IgD-negative memory B cell (primary cell): ENCODE measurements at regions not wholly inside any gene's neighbourhood (a gene's known extent, or its start where the extent isn't known, plus 50 kb on each side); places are given as distances from the start of the nearest gene placed in this dataset.
A peak's percentile ranks its signal among the peaks of the same experiment; 100 is the strongest.

Experiments
- H3K27ac Mint-ChIP-seq, 3 donors: one replicate each; pipeline ENCODE4 v1.8.0; 2020 to 2022; ENCODE audit warnings: mild to moderate bottlenecking in 3 of 3, mixed read lengths in 3 of 3, moderate library complexity in 1 of 3
- H3K27me3 Mint-ChIP-seq: one replicate; pipeline ENCODE4 v1.8.0; 2021; ENCODE audit warnings: mixed read lengths
- H3K36me3 Mint-ChIP-seq: one replicate; pipeline ENCODE4 v1.8.0; 2020; ENCODE audit warnings: mild to moderate bottlenecking, mixed read lengths
- H3K4me1 Mint-ChIP-seq, 3 donors: one replicate each; pipeline ENCODE4 v1.8.0; 2020 to 2022; ENCODE audit warnings: mixed read lengths in 3 of 3, mild to moderate bottlenecking in 1 of 3
- H3K4me3 Mint-ChIP-seq, 4 donors: one replicate each; pipeline ENCODE4 v1.8.0; 2020 to 2022; ENCODE audit warnings: mild to moderate bottlenecking in 4 of 4, mixed read lengths in 4 of 4, moderate library complexity in 3 of 4
- H3K9me3 Mint-ChIP-seq, 3 donors: one replicate each; pipeline ENCODE4 v1.8.0; 2020 to 2021; ENCODE audit warnings: mixed read lengths in 3 of 3, mild to moderate bottlenecking in 1 of 3

- Mint-ChIP-seq H3K27me3 (no peaks in the 10 kb centered on the region), H3K36me3 (peaks cover 3% of the 10 kb centered on the region), H3K27ac (no peak overlapping the region)
These were observed 94.2 kb upstream of the ENPEP start for GRCh38 chr4:110381784-110382183.

DNA sequence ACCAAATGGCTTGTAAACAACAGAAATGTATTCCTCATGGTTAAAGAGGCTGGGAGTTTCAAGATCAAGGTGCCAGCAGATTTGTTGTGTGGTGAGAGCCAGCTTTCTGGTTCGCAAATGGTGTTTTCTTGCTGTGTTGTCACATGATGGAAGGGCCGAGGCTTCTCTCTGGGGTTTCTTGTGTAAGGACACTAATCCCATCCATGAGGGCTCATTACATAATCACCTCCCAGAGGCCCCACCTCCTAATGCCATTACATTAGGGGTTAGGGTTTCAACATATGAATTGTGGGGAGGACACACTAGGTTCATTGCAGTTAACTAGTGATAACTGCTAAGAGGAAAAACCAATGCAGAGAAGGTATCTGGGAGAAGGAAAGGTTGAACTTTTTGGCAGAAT, 103.5 kb upstream of the ENPEP start:
- H3K4me1 Mint-ChIP-seq, result no peaks in the 10 kb centered on the region
- no peak overlapping the region for H3K27ac Mint-ChIP-seq
- H3K36me3 Mint-ChIP-seq, result no peaks in the 10 kb centered on the region
- no peaks in the 10 kb centered on the region for H3K9me3 Mint-ChIP-seq
- no peak overlapping the region for H3K4me3 Mint-ChIP-seq
- H3K27me3 Mint-ChIP-seq, result peaks cover 1% of the 10 kb centered on the region

More at GRCh38 chr4:110381784-110382183, 94.2 kb upstream of the ENPEP start:
- peaks cover 2 to 19% (median 10%) of the 10 kb centered on the region in 3 donors for H3K9me3 Mint-ChIP-seq
- no peak overlapping the region for H3K4me3 Mint-ChIP-seq
- no peaks in the 10 kb centered on the region for H3K4me1 Mint-ChIP-seq

GRCh38 chr4:110371016-110371770, 104.8 kb upstream of the ENPEP start:
- Mint-ChIP-seq H3K4me3 (no peak overlapping the region), H3K27me3 (peaks cover 1% of the 10 kb centered on the region), H3K9me3 (no peaks in the 10 kb centered on the region), H3K4me1 (no peaks in the 10 kb centered on the region), H3K27ac (no peak overlapping the region), H3K36me3 (no peaks in the 10 kb centered on the region)

GRCh38 chr4:110368409-110368808, 107.5 kb upstream of the ENPEP start:
- H3K27ac Mint-ChIP-seq, result no peak overlapping the region
- no peaks in the 10 kb centered on the region for H3K36me3 Mint-ChIP-seq
- no peak overlapping the region for H3K4me3 Mint-ChIP-seq
- no peaks in the 10 kb centered on the region for H3K4me1 Mint-ChIP-seq
- H3K9me3 Mint-ChIP-seq, result no peaks in the 10 kb centered on the region
- H3K27me3 Mint-ChIP-seq, result no peaks in the 10 kb centered on the region

DNA sequence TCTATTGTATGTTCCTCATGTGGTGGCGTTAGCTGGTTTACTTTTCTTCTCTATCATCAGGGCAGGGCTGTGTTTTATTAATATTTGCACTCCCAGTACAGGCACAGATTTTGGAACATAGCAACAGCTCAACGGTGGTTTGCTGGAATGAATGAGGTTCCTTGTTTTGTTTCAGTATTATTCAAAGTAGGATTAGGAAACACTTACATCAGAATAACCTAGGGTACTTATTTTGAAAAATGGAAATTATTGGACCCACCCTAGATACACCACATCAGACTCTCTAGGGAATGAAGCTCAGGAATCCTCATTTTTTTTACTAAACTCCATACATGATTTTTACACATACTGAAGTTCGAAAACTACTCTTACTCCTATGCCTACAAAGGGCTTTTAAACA, 108.8 kb upstream of the ENPEP start:
- Mint-ChIP-seq H3K27me3 (no peaks in the 10 kb centered on the region), H3K27ac (no peak overlapping the region), H3K9me3 (no peaks in the 10 kb centered on the region), H3K4me1 (no peaks in the 10 kb centered on the region), H3K4me3 (no peak overlapping the region), H3K36me3 (no peaks in the 10 kb centered on the region)

DNA sequence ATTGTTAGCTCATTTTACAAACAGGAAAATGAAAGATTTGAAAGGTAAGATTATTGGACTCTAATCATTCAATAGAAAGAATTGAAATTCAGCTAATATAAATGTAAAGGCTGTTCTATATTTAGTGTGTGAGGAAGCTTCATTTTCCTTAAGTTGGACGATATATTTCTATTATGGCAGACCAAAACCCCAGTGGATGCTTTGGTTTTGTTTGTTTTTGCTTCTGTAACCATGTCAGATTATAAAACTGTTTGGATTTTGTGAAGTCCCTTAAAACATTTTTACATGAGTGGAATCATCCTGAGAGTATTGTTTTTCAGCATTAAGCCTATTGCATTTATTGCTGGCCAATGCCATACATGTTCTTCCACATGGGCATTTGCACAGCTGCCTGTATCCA, 110.2 kb upstream of the ENPEP start:
- peaks cover 0 to 1% (median 0%) of the 10 kb centered on the region in 3 donors for H3K4me1 Mint-ChIP-seq
- H3K27ac Mint-ChIP-seq, result no peak overlapping the region
- no peak overlapping the region for H3K4me3 Mint-ChIP-seq
- H3K36me3 Mint-ChIP-seq, result no peaks in the 10 kb centered on the region
- no peaks in the 10 kb centered on the region for H3K27me3 Mint-ChIP-seq
- H3K9me3 Mint-ChIP-seq, result no peaks in the 10 kb centered on the region

DNA sequence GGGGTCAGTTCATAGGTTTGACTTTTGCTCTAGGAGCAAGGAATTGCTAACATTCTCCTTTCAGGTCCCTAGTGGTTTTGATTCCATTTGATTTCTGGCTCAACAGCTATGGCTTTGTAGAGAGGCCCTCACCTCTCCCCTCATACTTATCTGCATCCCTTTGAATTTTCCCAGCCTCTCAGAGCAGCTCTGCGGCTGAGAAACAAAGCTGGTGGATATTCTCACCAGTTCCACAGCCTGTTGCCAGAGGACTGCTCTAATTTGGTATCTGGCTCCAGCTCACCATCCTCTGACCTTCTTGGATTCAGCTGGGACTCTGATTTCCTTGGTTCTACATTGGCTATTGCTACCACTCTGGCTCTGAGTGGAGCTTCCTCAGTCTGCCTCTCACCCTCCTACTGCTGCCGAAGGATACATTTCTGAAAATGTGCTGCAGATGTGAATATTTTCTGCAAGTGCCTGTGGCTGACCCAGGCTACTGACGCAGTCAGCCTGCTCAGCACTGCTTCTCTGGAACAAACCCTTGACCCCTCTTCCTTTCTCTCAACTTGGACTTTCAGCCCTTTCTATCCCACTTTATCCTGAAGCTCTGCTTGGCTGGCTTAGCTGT, 110.9 kb upstream of the ENPEP start:
- Mint-ChIP-seq H3K9me3 (no peaks in the 10 kb centered on the region), H3K4me1 (peaks cover 0 to 1% (median 0%) of the 10 kb centered on the region in 3 donors), H3K36me3 (no peaks in the 10 kb centered on the region), H3K27ac (no peak overlapping the region), H3K27me3 (no peaks in the 10 kb centered on the region), H3K4me3 (no peak overlapping the region)

- Mint-ChIP-seq H3K27ac (no peak overlapping the region), H3K36me3 (no peaks in the 10 kb centered on the region), H3K4me3 (no peak overlapping the region), H3K4me1 (peaks cover 0 to 1% (median 0%) of the 10 kb centered on the region in 3 donors), H3K27me3 (no peaks in the 10 kb centered on the region), H3K9me3 (no peaks in the 10 kb centered on the region)
These were observed 114.0 kb upstream of the ENPEP start for GRCh38 chr4:110361921-110362320.

- Mint-ChIP-seq H3K27ac (no peak overlapping the region), H3K27me3 (no peaks in the 10 kb centered on the region), H3K9me3 (no peaks in the 10 kb centered on the region)
These were observed 116.9 kb upstream of the ENPEP start for GRCh38 chr4:110359076-110359475.

GRCh38 chr4:110357521-110357920, 118.4 kb upstream of the ENPEP start:
- H3K9me3 Mint-ChIP-seq, result no peaks in the 10 kb centered on the region
- H3K27ac Mint-ChIP-seq, result no peak overlapping the region
- no peak overlapping the region for H3K4me3 Mint-ChIP-seq
- H3K27me3 Mint-ChIP-seq, result no peaks in the 10 kb centered on the region
- no peaks in the 10 kb centered on the region for H3K36me3 Mint-ChIP-seq
- H3K4me1 Mint-ChIP-seq, result peaks cover 0 to 2% (median 1%) of the 10 kb centered on the region in 3 donors

More at GRCh38 chr4:110359076-110359475, 116.9 kb upstream of the ENPEP start:
- no peaks in the 10 kb centered on the region for H3K36me3 Mint-ChIP-seq
- no peak overlapping the region for H3K4me3 Mint-ChIP-seq
- H3K4me1 Mint-ChIP-seq, result peaks cover 0 to 2% (median 1%) of the 10 kb centered on the region in 3 donors

DNA sequence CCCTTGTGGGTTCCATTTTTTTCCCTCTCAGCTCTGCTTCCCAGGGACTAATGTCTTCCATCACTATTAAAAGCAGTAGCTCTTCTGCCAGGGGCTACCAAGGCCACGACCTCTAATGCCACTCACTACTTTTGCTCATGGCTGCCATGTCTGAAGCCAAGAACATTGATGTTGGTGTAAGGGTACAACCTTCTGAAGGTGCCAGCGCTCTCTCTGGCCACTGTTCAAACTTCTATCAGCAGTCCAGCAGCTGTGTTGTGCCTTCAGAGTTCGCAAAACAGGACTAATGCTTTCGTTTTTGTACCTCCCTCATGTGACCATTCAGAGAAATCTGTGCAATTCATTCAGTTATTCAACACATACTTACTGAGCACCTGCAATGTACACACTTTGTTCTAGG, 121.5 kb upstream of the ENPEP start:
- Mint-ChIP-seq H3K4me3 (no peak overlapping the region), H3K9me3 (no peaks in the 10 kb centered on the region), H3K27ac (no peak overlapping the region), H3K27me3 (peaks cover 4% of the 10 kb centered on the region), H3K36me3 (no peaks in the 10 kb centered on the region), H3K4me1 (peaks cover 0 to 2% (median 0%) of the 10 kb centered on the region in 3 donors)

- peaks cover 4% of the 10 kb centered on the region for H3K27me3 Mint-ChIP-seq
- H3K36me3 Mint-ChIP-seq, result no peaks in the 10 kb centered on the region
- no peaks in the 10 kb centered on the region for H3K9me3 Mint-ChIP-seq
- no peak overlapping the region for H3K4me3 Mint-ChIP-seq
- peaks cover 0 to 2% (median 0%) of the 10 kb centered on the region in 3 donors for H3K4me1 Mint-ChIP-seq
- peak overlapping the region in 1 of 3 donors; percentile 48 for H3K27ac Mint-ChIP-seq
These were observed 123.1 kb upstream of the ENPEP start for GRCh38 chr4:110352670-110353442.

DNA sequence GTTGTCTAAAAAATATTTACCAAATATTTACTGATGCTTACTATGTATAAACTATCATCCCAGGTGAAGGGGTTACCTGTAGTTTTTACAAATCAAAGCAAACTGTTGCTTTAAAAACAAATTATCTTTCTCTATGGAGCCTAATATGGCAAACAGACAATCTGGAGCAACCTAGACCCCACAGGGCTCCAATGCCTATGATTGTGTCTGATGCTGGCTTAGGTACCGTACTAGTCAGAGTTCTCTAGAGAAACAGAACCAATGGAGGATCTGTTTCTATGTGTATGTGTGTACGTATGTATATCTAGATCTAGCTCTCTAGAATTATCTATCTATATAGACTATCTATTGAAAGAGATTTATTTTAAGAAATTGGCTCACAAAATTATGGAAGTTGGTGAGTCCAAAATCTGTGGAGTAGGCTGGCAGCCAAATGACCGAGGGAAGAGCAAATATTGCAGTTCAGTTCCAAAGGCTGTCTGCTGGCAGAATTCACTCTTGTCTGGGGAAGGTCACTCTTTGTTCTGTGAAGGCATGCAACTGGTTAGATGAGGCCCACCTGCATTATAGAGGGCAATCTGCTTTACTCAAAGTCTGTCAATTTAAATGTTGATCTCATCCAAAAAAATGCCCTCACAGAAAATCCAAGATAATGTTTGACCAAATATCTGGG, 127.1 kb upstream of the ENPEP start:
- H3K27ac Mint-ChIP-seq, result no peak overlapping the region
- H3K36me3 Mint-ChIP-seq, result no peaks in the 10 kb centered on the region
- peaks cover 0 to 1% (median 1%) of the 10 kb centered on the region in 3 donors for H3K9me3 Mint-ChIP-seq
- no peak overlapping the region for H3K4me3 Mint-ChIP-seq
- H3K4me1 Mint-ChIP-seq, result no peaks in the 10 kb centered on the region
- peaks cover 4% of the 10 kb centered on the region for H3K27me3 Mint-ChIP-seq

DNA sequence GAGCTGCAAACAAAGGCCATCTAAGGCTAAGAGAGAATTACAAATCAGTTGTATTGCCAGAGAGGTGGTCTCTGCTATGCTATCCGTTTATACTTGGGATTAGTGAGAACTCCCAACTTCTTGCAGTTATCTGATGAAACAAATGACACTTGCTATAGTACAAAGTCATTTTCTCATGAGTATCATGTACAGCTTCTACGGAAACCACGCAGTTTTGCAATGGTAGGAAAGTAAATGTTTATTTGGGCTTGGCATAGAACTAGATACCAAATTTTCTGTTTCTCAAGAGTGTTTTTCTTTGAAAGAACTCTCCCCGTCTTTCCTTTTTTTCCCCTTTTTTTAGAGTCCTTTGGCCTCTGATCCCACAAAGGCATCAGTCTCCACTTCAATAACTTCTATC, 128.2 kb upstream of the ENPEP start:
- H3K27ac Mint-ChIP-seq, result no peak overlapping the region
- H3K4me1 Mint-ChIP-seq, result no peaks in the 10 kb centered on the region
- no peaks in the 10 kb centered on the region for H3K36me3 Mint-ChIP-seq
- H3K27me3 Mint-ChIP-seq, result peaks cover 10% of the 10 kb centered on the region
- H3K4me3 Mint-ChIP-seq, result no peak overlapping the region
- peaks cover 0 to 1% (median 1%) of the 10 kb centered on the region in 3 donors for H3K9me3 Mint-ChIP-seq

- Mint-ChIP-seq H3K4me3 (no peak overlapping the region), H3K27ac (no peak overlapping the region), H3K9me3 (peaks cover 0 to 5% (median 1%) of the 10 kb centered on the region in 3 donors), H3K27me3 (peaks cover 6% of the 10 kb centered on the region), H3K36me3 (no peaks in the 10 kb centered on the region), H3K4me1 (no peaks in the 10 kb centered on the region)
These were observed 131.8 kb upstream of the ENPEP start for GRCh38 chr4:110344165-110344564.
